CD14-positive monocyte (primary cell): ENCODE measurements at regions not wholly inside any gene's neighbourhood (a gene's known extent, or its start where the extent isn't known, plus 50 kb on each side); places are given as distances from the start of the nearest gene placed in this dataset.

ENCODE experiments used
- DNase-seq, 3 donors: peaks; one replicate each; pipeline ENCODE4 v3.0.0-alpha.2; 2011 to 2022
- H2AFZ ChIP-seq: 2 replicates; pipeline ENCODE4 v1.6.0; 2012; ENCODE audit warnings: mild to moderate bottlenecking, low read depth, low read length, inconsistent platforms; ENCODE audit not compliant: insufficient read depth, poor library complexity, severe bottlenecking
- H3K27ac ChIP-seq, 2 donors: 1 replicate in 1 of 2; 2 replicates in 1 of 2; pipeline ENCODE4 v1.5.1; 2012 to 2013; ENCODE audit warnings: low read length in 2 of 2, control low read depth in 1 of 2, inconsistent platforms in 1 of 2, low read depth in 1 of 2, mild to moderate bottlenecking in 1 of 2
- H3K27me3 ChIP-seq, 2 donors: one replicate each; pipeline versions ENCODE4 v1.6.0 to v1.6.1; 2011 to 2013; ENCODE audit warnings: low read length in 2 of 2; ENCODE audit not compliant: control insufficient read depth in 2 of 2, insufficient read depth in 2 of 2
- H3K36me3 ChIP-seq, 2 donors: replicated peaks in 1 of 2; 1 replicate in 1 of 2; 2 replicates in 1 of 2; pipeline versions ENCODE4 v1.5.1 to v1.6.1; 2012 to 2013; ENCODE audit warnings: low read length in 2 of 2, control low read depth in 1 of 2, inconsistent platforms in 1 of 2, mild to moderate bottlenecking in 1 of 2; ENCODE audit not compliant: insufficient read depth in 2 of 2, control insufficient read depth in 1 of 2
- H3K4me1 ChIP-seq, 2 donors: 1 replicate in 1 of 2; 2 replicates in 1 of 2; pipeline versions ENCODE4 v1.5.1 to v1.6.1; 2012 to 2013; ENCODE audit warnings: low read length in 2 of 2, control low read depth in 1 of 2, inconsistent platforms in 1 of 2, mild to moderate bottlenecking in 1 of 2, moderate library complexity in 1 of 2; ENCODE audit not compliant: insufficient read depth in 2 of 2, control insufficient read depth in 1 of 2
- H3K4me2 ChIP-seq: replicated peaks from 2 replicates; pipeline ENCODE3; 2012; ENCODE audit warnings: low read length, moderate library complexity, mild to moderate bottlenecking; ENCODE audit not compliant: poor library complexity, severe bottlenecking; ENCODE audit errors: extremely low read depth
- H3K4me3 ChIP-seq, 3 experiments: fragments of 200-600 bp in 1 of 3; sonication (generic) in 1 of 3; replicated peaks in 1 of 3; 1 replicate in 2 of 3; 2 replicates in 1 of 3; pipeline ENCODE4 v1.5.1; 2011 to 2013; ENCODE audit warnings: low read length in 3 of 3, mild to moderate bottlenecking in 3 of 3, control low read depth in 2 of 3, low read depth in 2 of 3, inconsistent platforms in 1 of 3, moderate library complexity in 1 of 3
- H3K79me2 ChIP-seq: 2 replicates; pipeline ENCODE4 v1.6.0; 2012; ENCODE audit warnings: mild to moderate bottlenecking, control low read depth, inconsistent platforms, low read length, moderate library complexity; ENCODE audit not compliant: insufficient read depth
- H3K9ac ChIP-seq: 2 replicates; pipeline ENCODE4 v1.6.0; 2017; ENCODE audit warnings: low read length, mild to moderate bottlenecking; ENCODE audit not compliant: insufficient read depth, poor library complexity, severe bottlenecking
- H3K9me3 ChIP-seq, 2 donors: replicated peaks in 1 of 2; 1 replicate in 1 of 2; 2 replicates in 1 of 2; pipeline versions ENCODE4 v1.5.1 to v1.6.1; 2012 to 2013; ENCODE audit warnings: low read length in 2 of 2, control low read depth in 1 of 2; ENCODE audit not compliant: control insufficient read depth in 1 of 2, insufficient read depth in 1 of 2
- H4K20me1 ChIP-seq: 2 replicates; pipeline ENCODE4 v1.6.0; 2012; ENCODE audit warnings: mild to moderate bottlenecking, low read length, control low read depth, moderate library complexity; ENCODE audit not compliant: insufficient read depth
- H3K27ac Mint-ChIP-seq, 7 donors: one replicate each; pipeline ENCODE4 v1.8.0; 2020; ENCODE audit warnings: mild to moderate bottlenecking in 7 of 7, mixed read lengths in 7 of 7, moderate library complexity in 6 of 7, inconsistent platforms in 2 of 7
- H3K27me3 Mint-ChIP-seq, 3 donors: one replicate each; pipeline ENCODE4 v1.8.0; 2021 to 2022; ENCODE audit warnings: low read depth in 3 of 3, mild to moderate bottlenecking in 3 of 3, mixed read lengths in 3 of 3, moderate library complexity in 3 of 3, inconsistent platforms in 1 of 3
- H3K36me3 Mint-ChIP-seq, 2 donors: one replicate each; pipeline ENCODE4 v1.8.0; 2020; ENCODE audit warnings: mixed read lengths in 2 of 2, inconsistent platforms in 1 of 2, mild to moderate bottlenecking in 1 of 2
- H3K4me1 Mint-ChIP-seq: one replicate; pipeline ENCODE4 v1.8.0; 2020; ENCODE audit warnings: mild to moderate bottlenecking, mixed read lengths
- H3K4me3 Mint-ChIP-seq, 2 donors: one replicate each; pipeline ENCODE4 v1.8.0; 2020; ENCODE audit warnings: mild to moderate bottlenecking in 2 of 2, mixed read lengths in 2 of 2, moderate library complexity in 1 of 2
- H3K9me3 Mint-ChIP-seq, 7 donors: one replicate each; pipeline ENCODE4 v1.8.0; 2020 to 2022; ENCODE audit warnings: mixed read lengths in 7 of 7, mild to moderate bottlenecking in 6 of 7, moderate library complexity in 6 of 7, inconsistent platforms in 2 of 7
- WGBS: methylation state at CpG from one replicate; pipeline ENCODE4 v1.1.5; 2013; ENCODE audit warnings: missing lambda C conversion rate; ENCODE audit not compliant: insufficient coverage; 5-methylcytosine and 5-hydroxymethylcytosine counted together
- intact Hi-C, 2 donors: fragments of 100-400 bp; cut with micrococcal nuclease; formaldehyde crosslinking; loops; one replicate each; pipeline versions ENCODE4 v1.15.0 to v1.15.1; 2023
- TF ChIP-seq, protein P1 (sequence below): fragments of 200-600 bp; IDR thresholded peaks from one replicate; pipeline ENCODE4 v1.8.0; 2022; ENCODE audit warnings: antibody characterized with exemption, mild to moderate bottlenecking

DNA sequence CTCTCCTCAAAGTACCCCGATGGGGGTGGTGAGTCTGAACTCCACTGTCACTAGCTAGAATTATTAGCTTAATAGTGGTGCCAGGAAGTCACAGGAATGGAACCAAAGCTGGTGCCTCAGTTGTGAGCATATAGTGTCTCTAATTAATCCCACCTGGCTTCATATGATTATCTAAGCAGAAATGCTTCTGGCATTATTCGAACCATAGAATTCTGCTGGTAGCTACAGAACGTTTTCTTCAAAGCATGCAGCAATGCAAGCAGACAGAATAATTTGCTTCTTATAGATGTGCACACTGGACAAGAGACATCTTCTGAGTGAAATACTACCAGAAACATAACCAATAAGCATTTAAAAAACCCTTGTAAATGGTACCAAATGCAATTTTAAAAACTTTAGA lies 160.9 kb downstream of the IMPG2 start:
- Histone ChIP-seq H3K36me3 (no peaks in the 10 kb centered on the region), H3K9ac (no peak overlapping the region), H3K4me3 (no peak overlapping the region), H2AFZ (no peak overlapping the region), H3K4me2 (no peak overlapping the region), H4K20me1 (no peaks in the 10 kb centered on the region), H3K27me3 (no peaks in the 10 kb centered on the region), H3K4me1 (no peaks in the 10 kb centered on the region), H3K27ac (no peak overlapping the region), H3K79me2 (no peaks in the 10 kb centered on the region), H3K9me3 (no peaks in the 10 kb centered on the region)
- DNase-seq: no peak
- H3K9me3 Mint-ChIP-seq: peaks cover 0 to 3% (median 0%) of the 10 kb centered on the region in 7 donors
- WGBS: 95% methylated on average over 2 of the region's 3 CpGs
- no peak overlapping the region for H3K27ac Mint-ChIP-seq
- no peak overlapping the region for H3K4me3 Mint-ChIP-seq
- no peaks in the 10 kb centered on the region for H3K4me1 Mint-ChIP-seq
- intact Hi-C loops: no loop called here
- H3K36me3 Mint-ChIP-seq: no peaks in the 10 kb centered on the region
- TF ChIP-seq, protein P1, sequence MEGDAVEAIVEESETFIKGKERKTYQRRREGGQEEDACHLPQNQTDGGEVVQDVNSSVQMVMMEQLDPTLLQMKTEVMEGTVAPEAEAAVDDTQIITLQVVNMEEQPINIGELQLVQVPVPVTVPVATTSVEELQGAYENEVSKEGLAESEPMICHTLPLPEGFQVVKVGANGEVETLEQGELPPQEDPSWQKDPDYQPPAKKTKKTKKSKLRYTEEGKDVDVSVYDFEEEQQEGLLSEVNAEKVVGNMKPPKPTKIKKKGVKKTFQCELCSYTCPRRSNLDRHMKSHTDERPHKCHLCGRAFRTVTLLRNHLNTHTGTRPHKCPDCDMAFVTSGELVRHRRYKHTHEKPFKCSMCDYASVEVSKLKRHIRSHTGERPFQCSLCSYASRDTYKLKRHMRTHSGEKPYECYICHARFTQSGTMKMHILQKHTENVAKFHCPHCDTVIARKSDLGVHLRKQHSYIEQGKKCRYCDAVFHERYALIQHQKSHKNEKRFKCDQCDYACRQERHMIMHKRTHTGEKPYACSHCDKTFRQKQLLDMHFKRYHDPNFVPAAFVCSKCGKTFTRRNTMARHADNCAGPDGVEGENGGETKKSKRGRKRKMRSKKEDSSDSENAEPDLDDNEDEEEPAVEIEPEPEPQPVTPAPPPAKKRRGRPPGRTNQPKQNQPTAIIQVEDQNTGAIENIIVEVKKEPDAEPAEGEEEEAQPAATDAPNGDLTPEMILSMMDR: no peak
- H3K27me3 Mint-ChIP-seq: peaks cover 0 to 2% (median 2%) of the 10 kb centered on the region in 3 donors

DNA sequence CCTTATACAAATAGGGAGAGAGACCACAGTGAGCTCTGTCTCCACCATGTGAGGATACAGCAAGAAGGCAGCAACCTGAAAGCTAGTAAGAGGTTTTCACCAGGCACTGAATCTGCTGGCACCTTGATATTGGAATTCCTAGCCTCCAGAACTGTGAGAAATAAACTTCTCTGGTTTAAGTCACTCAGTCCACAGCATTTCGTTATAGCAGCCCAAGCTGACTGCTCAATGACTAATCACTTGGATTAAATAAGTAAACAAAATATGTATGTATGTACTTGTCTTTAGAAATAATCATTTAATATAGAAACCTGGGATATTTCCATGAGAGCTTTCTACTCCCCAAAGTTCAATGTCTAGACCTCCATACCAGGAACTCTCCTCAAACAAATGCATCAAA lies 162.0 kb downstream of the IMPG2 start:
- H3K27me3 Mint-ChIP-seq: peaks cover 0 to 2% (median 2%) of the 10 kb centered on the region in 3 donors
- H3K4me2 ChIP-seq: no peak overlapping the region
- H3K36me3 Mint-ChIP-seq: no peaks in the 10 kb centered on the region
- DNase-seq: no peak
- H3K27me3 ChIP-seq: no peaks in the 10 kb centered on the region
- no CpG with 5 or more reads among the region's 1 CpG for WGBS
- no peak overlapping the region for H3K27ac ChIP-seq
- H3K4me1 Mint-ChIP-seq: no peaks in the 10 kb centered on the region
- intact Hi-C loops: no loop called here
- no peaks in the 10 kb centered on the region for H3K36me3 ChIP-seq
- H3K9me3 Mint-ChIP-seq: peaks cover 0 to 3% (median 0%) of the 10 kb centered on the region in 7 donors
- H3K9me3 ChIP-seq: no peaks in the 10 kb centered on the region
- no peaks in the 10 kb centered on the region for H3K4me1 ChIP-seq
- H3K4me3 ChIP-seq: no peak overlapping the region
- TF ChIP-seq, protein P1: no peak
- no peak overlapping the region for H2AFZ ChIP-seq
- H4K20me1 ChIP-seq: no peaks in the 10 kb centered on the region
- no peak overlapping the region for H3K4me3 Mint-ChIP-seq
- no peaks in the 10 kb centered on the region for H3K79me2 ChIP-seq
- H3K27ac Mint-ChIP-seq: no peak overlapping the region
- H3K9ac ChIP-seq: no peak overlapping the region
